CD4-positive, alpha-beta T cell treated with Interleukin-21 for 1 hour (primary cell): ENCODE measurements at regions not wholly inside any gene's neighbourhood (a gene's known extent, or its start where the extent isn't known, plus 50 kb on each side); places are given as distances from the start of the nearest gene placed in this dataset.

ENCODE experiments used
- DNase-seq: peaks from one replicate; pipeline ENCODE4 v3.0.0-alpha.2; 2020

GRCh38 chr12:75894965-75895754 lies 136.4 kb downstream of the PHLDA1 start:
- no peak for DNase-seq

GRCh38 chr12:75893765-75894164 lies 137.8 kb downstream of the PHLDA1 start:
- DNase-seq, result no peak

DNA sequence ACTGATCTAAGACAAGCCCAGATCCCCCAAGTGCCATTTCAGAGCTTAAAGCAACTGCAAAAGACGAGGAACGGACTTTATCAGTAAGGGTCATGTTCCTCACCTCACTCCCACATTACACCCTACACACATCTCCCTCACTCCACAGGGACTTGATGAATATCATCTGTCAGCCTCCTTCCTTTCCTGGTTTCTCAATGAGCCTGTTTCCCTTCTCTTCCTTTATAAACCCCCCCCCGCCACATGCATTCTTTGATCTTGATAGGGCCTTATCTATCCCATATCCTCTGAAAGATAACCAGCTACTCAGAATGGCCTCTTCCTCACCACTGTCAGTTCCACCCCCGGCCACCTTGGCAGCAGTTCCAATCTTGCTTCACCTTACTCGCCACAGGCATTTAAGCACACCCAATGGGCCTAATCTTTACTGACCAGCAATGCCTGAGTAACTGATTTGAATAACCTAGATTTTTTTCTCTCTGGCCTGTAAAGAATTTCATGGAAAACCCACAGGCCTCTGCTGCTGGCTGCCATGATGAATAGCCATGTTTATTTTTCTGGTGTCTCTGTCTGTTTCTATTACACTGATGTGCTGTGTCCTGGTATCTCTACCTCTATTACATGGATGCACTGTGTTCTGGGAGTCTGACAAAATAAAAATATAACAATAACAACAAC lies 138.7 kb downstream of the PHLDA1 start:
- no peak for DNase-seq

DNA sequence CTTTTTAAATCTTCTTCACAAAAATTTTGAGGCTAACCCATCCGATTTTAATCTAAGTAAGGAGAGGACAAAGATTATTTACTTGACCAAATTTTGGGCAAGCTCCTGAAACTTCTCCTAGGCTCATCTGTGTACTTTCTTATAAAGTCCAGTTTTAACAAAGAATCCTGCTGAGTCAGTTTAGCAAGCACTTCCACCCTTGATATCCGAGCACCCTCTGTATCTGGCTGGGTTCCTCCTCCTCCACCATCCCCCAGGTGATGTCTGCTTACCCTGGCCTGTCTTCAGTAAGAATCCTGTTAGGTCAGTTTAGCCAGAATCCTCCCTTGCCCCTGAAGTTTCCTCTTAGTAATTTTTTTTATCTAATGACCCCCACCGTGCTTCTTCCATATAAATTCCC lies 140.5 kb downstream of the PHLDA1 start:
- DNase-seq, result no peak

DNA sequence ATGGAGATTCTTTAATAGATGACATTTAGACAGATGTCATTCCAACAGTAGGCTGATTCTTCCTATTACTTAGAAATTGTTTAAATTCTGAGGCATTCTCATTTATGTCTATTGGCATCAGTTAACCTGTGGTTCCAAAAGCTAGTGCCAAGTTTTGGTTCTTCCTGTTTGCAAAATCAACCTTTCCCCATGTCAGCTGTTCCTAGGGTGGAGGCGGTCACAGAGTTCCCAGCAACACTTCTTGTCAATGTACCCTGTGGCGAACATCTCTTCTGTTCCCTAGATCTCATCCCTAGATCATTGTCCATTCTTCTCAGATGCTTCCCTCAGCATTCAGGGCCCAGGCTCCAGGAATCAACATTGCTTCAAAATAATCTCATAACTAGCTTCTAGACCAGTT lies 140.9 kb downstream of the PHLDA1 start:
- DNase-seq, result no peak

- no peak for DNase-seq
Observed at GRCh38 chr12:75890141-75890540, 141.4 kb downstream of the PHLDA1 start.

- no peak for DNase-seq
Observed at GRCh38 chr12:75888874-75889613, 142.5 kb downstream of the PHLDA1 start.

DNA sequence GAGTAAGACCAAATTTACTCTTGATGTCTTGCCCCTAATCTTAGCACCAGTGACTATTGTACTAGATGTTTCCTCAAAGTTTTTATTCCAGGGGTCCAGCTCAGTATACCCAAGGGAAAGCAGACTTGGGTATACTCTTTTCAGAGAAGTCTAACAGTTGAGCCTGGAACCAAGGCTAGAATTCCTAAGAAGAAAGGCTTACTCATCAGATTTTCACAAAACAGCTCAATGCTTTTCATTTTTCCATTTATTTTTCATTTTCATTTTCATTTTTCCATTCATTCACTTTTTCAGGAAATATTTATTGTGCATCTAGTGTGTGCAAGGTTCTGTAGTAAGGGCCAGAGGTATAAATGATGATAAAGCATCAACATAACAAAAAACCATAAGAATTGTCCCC lies 143.2 kb downstream of the PHLDA1 start:
- DNase-seq, result no peak

- no peak for DNase-seq
Observed at GRCh38 chr12:75887979-75888378, 143.6 kb downstream of the PHLDA1 start.

DNA sequence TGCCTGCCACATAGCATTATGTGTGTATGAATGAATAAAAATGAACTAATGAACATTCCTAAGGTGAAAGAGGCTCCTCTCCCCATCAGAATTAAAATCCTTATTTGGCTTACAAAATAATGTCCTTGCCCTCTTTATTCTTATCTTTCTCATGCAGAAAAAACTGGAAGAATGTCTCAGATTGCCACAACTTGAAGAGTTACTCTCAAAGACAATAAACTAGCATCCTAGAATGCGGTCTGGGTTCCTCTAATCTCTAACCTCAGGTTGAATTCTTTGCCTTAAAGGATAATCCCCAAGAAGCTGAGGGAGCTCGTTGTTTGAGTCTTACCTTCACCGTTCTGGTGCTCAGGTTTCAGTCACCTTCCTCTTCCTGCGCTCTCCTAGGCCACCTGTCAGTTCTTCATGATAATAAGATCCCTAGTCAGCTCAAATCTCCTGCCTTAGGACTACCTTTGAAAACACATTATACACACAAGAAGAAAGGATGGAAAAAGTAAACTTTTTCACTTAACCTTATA lies 147.1 kb downstream of the PHLDA1 start:
- no peak for DNase-seq

DNA sequence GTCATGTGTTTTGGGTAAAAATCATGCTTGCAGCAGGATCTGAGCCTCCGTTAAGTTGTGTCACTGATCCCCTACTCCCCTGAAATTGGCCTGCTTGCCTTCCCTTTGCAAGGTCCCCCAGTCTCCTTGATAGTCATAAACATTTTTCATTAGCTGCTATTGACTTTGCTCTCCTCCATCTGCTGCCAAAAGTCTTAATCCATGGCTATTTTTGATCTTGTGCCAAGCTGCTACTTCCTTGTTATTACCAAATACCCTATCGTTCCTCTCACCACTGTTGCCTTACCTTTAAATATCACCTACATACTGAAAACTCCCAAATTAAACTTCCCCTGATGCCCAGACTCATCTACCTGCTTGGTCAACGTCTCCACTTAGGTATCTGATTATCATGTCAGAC lies 148.3 kb downstream of the PHLDA1 start:
- DNase-seq, result no peak

DNA sequence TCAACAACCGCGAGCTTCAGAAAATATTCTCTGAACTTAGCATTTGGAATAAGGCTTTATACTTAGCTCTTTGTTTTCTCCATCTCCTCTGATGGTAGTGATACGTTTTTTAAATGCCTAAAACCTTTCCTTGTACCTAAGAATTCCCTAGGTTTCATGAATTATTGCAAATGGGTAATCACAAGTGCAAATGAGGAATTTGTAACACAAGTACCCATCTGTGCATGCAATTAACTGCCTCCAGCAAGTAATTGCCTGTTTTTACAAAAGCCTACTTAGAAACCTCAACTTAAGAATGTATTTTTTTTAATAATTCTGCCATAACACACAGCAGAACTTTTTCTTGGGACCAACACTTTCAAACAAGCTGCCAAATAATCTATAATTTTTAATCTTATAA lies 149.2 kb downstream of the PHLDA1 start:
- no peak for DNase-seq

DNA sequence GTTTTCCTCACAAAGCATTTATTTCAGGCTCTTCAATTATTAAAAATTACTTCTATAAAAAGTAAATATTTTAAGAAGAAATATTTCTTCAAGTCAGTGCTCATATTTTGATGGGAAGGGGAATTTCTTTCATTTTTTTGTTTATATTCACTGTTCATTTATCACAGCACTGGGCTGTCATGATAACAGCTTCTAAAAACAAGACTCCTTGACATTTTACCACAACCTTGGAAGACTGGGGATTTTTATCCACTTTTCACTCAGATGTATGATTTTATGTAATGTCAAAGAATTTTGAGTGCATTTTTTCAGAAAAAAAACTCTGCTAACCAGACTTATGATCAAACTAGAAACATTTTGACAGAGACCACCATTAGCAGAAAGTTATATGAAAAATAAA lies 149.7 kb downstream of the PHLDA1 start:
- DNase-seq, result no peak

DNA sequence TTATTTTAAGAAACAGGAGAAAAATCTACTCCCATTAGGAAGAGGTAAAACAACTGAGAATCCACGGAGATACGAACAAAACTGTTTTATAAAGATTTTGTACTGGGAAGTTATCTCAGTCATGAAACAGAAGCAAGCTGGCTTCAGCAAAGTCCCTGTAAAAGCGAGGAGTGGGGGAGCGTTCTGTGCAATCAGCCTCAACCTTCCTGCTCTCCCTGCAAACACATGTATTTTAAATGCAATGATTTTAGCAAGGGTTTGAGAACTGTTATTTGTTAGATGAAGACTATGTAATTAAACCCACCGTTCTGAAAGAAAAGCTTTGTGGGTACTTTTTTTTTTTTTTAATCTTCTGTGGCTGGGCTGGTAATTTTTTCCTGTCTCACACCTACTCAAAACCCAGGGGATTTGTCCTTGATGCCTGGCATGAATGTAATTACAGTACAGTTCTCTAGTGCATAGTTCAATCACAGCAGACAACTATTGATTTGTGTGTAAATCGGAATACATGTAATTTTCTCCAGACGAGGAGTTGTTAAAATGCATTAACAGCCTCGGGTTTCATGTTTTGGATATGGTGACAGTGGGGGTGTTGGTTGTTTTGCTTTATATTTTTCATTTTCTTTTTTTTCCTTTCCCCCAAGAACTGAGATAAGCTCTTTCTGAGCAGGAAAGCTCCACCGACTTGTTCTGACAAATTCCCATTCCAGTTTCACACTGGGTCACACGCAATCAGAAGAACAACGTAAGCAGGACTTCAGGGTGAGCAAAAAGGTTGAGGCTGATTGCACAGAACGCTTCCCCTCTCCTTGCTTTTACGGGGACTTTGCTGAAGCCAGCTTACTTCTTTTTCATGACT lies 153.6 kb downstream of the PHLDA1 start:
- no peak for DNase-seq

- no peak for DNase-seq
Observed at GRCh38 chr12:75876832-75877762, 154.5 kb downstream of the PHLDA1 start.

DNA sequence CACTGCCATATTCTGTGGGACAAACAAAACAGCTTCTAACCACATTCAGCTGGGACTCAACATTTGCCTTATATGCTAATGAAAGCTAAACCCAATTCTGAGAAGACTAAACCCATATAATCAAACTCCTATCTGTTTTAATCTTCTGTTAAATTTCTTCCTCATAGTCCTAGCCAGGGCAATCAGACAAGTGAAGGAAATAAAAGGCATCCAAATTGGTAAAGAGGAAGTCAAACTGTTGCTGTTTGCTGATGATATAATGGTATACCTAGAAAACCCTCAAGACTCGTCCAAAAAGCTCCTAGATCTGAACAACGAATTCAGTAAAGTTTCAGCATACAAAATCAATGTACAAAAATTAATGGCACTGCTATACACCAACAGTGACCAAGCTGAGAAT lies 157.1 kb downstream of the PHLDA1 start:
- DNase-seq, result no peak

GRCh38 chr12:75872762-75873161 lies 158.8 kb downstream of the PHLDA1 start:
- no peak for DNase-seq

- DNase-seq, result no peak
Observed at GRCh38 chr12:75870878-75871277, 160.7 kb downstream of the PHLDA1 start.

- no peak for DNase-seq
Observed at GRCh38 chr12:75868501-75868900, 163.1 kb downstream of the PHLDA1 start.

DNA sequence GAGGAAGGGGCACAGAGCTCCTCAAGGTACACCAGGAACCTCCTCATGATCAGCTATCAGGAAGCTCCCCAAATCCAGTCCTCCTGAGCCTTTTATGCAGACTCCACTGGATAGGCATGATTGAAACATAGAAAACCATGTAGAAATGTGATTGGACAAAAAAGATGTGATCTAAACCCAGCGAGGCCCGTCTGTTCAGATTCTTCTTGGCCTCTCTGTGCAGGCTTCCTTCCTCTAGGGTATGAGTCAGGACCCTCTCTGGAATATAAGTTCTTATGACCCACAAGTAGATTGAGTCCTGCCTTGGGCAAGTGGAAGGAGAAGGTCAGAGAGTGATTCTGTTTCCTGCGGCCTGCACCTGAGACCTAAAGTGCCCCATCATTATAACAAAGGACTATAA lies 166.3 kb downstream of the PHLDA1 start:
- DNase-seq, result no peak

DNA sequence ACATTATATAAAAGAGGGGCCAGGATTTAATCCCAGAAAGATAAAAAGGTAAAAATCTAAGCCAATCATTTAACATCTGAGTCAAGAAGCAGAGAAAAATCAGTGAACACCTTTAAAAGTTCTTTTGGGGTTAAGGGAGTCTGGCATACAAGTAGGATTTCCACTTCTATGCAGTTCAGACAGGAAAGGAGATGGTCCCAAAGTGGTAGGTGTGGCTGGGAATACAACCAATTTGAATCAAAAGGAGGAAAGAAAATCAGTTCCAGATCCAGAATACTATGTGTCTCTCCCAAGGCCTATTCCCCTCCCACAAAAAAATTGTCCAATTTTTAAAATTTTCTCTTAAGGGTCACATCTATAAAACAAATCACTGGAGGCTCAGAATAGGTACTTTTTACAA lies 167.4 kb downstream of the PHLDA1 start:
- DNase-seq, result no peak

DNA sequence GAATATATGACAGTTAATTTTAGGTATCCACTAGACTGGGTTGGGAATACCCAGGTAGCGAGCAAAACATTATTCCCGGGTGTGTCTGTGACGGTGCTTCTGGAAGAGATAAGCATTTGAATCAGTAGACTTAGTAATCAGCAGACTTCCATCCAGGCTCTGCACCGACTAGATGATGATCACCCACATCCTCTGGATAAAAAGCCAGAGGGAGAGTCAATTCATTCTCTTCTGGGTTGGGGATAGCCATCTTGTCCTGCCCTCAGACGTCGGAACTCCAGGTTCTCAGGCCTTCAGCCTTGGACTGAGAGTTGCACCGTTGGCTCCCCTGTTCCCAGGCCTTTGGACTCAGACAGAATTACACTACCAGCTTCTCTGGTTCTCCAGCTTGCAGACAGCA lies 168.0 kb downstream of the PHLDA1 start:
- no peak for DNase-seq
